SHP77 (cell line): ENCODE measurements at regions not wholly inside any gene's neighbourhood (a gene's known extent, or its start where the extent isn't known, plus 50 kb on each side); places are given as distances from the start of the nearest gene placed in this dataset.
A peak's percentile ranks its signal among the peaks of the same experiment; 100 is the strongest.

Experiments
- DNase-seq, 2 experiments: peaks; one replicate each; lab custom pipeline; 2025; lab: John Stamatoyannopoulos, UW

DNA sequence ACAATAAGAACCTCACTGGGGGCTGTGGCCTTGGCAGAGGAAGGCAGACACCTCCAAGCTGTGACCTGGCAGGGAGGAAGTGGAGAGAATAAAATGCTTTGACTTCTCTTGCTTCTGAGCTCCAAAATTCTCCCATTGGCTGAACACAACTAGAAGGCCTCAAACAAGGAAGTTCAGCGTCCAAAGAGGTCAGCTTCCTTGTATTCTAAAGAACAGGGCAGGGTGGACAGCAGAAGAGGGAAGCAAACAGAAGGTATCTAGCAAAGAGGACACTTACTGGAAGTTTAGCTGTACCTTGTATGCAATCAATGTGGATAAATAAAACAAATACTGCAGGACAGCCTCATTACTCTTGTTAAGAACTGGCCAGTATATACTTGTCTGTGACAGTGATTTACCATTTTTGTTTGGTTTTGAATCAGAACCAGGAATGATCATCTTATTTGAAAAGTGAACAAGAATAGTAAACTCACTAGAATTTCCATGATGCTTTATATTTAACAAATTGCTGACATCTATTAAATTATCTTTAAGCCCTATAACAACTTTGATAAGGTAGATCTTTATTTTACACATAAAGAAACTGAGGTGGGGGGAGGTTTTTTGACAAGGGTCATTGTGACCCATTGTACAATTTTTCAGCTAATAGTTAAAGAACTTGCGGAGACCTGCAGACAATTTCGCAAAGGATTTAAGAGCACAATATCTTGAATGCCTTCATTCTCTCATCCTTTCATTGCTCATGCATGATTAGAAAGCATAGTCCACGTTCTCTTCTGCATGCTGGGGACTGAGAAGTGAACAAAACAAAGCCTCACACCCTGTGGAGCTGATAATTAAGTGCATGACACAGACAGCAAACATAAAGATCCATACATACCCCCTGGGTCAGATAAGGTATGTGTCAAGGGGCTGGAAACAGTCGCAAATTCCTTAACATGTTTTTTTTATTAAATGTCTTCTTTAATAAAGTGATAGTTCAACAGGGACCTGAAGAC lies 1448.0 kb downstream of the AACS start:
- DNase-seq, result no peak

DNA sequence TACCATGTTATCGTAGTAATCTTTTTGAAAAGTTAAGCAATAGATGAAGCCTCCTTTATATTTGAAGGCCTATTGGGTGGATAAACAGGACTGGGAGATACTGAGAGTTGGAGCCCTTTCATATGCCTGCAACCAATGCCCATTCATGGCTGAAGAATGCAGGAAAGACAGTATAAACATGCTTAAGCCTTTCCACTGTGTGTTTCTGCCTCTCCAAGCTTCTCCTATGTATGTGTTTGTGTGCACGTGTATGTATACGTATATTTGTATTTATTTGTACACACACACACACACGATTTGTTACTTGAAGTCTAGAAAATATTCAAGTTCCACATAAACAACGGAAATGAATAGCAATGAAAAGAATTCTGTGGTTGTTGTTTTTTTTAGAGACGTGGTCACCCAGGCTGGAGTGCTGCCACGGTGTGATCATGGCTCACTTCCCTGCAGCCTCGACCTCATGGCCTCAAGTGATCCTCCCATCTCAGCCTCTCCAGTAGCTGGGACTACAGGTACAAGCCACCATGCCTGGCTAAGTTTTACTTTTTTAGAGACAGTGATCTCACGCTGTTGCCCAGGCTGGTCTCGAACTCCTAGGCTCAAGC lies 1453.5 kb downstream of the AACS start:
- DNase-seq, result no peak

DNA sequence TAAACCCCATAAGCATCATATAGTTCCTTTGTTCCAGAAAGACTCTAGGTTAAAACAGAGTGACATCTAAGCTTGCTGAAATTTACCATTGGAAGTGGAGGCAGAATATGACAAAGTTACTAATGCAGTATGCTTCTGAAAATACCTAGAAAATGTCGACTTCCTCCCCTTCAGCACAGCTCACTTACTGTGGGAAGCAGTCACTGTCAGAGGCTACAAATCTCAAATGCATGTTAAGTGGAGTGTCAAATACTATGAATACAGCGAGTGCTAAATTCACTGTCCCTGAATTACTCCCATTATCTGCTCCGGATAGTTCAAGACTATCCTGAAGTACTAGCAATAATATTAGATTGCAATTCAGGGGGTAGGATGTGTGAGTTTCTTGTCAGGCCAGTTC lies 1454.6 kb downstream of the AACS start:
- DNase-seq, result no peak

DNA sequence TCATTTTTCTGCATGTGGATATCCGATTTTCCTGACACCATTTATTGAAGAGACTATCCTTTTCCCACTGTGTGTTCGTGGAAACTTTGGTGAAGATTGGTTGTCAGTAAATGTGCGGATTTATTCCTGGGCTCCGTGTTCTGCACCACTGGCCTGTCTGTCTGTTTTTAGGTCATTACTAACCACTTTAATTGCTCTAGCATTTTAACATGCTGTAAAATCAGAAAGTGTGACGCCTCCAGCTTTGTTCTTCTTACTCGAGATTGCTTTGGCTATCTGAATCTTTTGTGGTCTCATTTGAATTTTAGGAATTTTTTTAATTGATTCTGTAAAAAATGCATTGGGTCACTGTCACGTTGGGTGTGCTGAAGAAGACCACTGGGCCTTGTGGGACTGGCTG lies 1458.7 kb downstream of the AACS start:
- no peak for DNase-seq

DNA sequence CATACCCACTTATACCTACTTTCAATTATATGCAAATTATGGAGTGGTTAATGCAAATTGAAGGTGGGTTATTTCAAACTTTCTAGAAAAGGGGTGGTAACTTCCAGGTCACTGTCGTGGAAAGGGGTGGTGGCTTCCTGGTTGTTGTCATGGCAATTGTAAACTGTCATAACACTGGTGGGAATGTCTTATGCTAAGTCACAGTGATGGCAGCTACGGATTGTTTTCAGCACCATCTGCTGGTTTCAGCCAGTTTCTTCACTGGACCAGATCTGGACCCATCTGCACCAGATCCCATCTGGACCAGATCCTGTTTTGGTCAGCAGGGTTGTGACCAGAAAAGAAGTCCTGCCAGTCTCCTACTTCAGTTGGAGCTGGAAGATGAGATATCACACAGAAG lies 1469.3 kb downstream of the AACS start:
- no peak for DNase-seq

DNA sequence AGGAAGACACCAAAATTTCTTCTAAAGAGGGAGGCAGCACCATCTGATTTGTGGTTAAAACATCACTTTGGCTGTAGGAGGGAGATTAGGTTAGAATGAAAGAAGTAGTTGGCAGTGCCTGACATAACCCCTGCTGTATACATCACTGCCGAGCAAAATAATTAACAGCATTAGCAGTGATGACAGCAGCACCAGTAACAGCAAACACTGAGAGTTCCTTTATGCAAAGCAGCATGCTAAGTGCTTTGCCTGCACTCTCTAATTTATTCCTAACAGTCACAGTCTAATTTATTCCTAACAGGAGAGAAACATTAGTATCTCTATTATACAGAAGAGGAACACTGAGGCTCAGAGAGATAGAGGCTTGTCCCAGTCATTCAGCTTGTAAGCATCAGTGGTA lies 1469.7 kb downstream of the AACS start:
- DNase-seq, result no peak

DNA sequence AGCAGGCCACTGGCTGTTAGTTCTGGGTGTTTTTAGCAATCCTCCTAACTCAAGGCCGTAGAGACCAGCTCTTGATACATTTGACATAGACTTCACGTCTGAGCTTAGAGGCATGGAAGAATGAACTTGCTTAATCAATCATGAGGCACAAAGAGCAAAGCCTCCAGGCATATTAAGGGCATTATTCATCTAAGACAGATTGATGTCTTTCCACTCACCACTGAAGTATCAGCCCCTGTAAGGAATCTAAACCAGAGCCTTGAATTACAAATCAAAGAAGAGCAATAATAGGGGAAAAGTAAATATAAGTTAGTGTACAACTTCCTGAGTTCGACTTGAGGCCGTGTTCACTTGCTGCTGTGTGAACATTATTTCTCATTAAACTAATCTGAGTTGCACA lies 1470.7 kb downstream of the AACS start:
- no peak for DNase-seq

DNA sequence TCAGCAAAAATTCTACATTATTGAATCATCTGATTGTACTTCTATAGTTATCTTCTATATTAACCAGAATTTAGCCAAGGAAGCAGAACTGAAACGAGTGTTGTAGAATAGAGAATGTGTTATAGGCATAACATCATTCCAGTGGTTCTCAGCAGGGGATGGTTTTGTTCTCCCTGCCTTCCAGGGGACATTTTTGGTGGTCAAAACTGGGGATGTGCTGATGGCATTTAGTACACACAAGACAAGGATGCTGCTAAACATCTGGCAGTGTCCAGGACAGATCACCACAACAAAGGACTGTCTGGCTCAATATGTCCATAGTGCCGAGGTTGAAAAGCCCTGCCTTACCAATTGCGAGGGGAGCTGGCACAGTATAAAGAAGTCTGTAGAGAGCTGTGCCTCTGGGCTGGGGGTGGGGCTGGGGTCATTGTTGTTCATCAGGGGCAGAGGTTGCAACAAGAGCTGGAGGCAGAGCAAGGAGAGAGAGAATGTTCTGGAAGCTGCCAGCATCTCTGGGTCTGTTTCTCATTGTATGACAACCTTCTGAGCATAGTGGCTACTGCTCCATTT lies 1472.8 kb downstream of the AACS start:
- no peak for DNase-seq

DNA sequence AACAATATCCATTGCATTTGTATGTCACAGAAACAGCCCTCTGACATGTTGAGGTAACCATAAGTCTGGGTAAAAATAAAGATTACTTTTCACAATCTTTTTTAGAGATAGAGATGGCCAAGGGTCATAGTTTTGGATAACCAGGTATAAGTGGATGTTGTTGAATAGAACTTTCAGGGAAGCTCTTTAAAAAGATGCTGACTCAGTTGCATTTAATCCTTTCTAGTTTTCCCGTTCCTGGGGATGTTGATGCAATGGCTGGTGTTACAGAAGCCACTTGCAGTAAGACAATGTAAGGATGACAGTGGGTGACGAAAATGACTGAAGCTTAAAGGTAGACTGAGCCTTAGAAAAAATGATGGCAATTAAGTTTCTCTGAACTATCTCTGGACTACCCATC lies 1473.7 kb downstream of the AACS start:
- DNase-seq, result no peak

DNA sequence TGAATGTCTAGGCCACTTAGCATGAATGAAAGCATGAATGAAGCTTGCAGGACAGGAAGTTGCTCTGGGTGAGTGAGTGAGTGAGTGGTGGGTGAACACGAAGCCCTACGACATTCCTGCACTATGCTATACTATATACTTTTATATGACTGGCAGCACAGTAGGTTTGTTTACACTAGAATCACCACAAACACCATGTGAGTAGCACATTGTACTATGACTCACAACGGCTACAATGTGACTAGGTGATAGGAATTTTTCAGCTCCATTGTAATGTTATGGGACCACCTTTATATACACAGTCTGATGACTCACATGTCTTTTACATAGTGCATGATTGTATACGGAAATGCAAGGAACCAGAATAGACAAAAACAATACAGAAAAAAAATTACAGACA lies 1480.2 kb downstream of the AACS start:
- no peak for DNase-seq

DNA sequence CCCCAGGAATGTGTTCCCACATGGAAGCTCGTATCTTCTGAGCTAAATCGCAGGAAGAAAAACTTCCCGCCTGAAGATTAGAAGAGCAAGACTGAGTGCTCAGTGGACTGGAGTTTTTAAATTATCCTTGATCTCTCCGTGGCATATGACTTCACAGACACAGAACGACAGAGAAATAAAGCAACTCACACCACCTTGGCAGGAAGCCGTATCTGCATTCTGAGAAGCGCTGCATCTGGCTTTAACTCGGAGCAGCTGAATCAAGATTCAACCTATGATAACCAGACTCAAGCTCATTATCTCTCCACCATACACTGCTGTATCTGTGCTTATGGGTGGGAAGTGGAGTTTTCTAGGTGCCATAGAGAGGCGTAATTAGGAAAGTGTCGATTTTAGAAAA lies 1482.7 kb downstream of the AACS start:
- no peak for DNase-seq

DNA sequence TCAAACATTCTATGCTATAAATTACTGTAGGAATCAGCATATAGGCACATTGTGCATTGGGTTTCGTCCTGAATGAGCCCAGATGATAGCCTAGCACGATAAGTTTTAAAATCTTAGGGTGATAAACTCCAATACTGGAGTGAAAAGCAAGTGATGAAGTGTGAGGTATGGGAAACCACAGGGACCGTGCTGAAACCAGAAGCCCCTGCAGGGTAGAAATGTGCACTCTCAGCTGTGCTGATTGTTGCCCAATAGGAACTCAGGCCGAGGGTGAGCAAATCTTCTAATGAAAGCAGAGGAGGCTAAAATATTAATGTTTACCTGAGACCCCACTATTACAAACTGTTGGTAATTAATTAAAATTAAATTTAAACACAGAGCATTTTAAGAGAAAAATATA lies 1486.6 kb downstream of the AACS start:
- DNase-seq, result no peak

DNA sequence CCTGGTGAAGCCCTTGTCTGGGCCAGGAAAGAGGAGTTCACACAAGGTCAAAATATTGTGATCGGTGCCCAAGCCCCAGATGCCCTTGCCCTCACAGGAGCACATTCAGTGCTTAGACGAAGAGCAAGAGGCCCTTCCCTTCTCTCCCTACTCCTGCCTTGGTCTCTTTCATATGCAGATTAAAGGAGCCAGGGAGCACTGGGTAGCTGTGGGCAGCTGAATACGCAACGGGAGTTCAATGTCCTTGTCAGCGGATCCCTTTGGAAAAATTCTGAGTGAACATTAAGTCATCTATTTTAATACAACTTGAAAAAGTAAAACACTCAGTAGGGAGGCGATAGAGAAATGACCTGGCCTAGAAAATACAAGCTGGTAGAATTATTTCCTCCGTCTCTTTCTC lies 1489.4 kb downstream of the AACS start:
- DNase-seq, result peak; percentile 57 to 61

DNA sequence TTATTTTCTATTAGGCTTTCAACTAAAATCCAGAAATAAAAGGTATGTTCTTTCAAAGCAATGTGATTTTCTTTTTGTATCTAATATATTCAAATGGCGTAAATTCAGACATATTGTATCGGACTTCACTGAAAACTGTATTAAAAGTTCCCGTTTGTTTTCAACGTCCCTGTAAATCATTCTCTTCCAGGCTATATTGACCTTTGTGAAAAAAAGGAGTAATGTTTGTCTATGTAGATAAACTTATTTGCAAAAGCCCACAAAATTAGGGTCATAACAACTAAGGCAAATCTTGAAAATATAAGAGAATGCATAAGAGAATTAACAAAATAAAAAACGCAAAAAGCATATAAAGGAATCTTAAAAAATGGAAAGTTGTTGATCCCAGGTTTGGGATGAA lies 1492.4 kb downstream of the AACS start:
- DNase-seq, result no peak

DNA sequence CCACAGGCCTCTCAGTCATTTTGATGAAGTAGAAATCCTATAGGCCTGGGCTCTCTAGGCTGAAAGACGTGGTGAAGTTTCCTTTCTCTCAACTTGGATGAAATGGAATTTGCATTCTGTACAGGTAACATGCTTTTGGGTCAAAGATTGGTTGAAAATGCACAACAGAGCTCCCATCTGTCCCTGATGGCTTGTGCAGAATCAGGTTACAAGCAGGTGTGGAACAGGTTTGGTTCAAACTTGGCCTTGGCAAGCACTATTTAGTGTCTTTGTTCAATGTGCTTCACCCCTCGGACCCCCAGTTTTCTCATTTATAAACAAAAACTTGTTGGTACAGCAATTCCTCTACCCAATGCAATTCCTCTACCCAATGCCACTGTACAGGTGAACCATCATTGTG lies 1493.0 kb downstream of the AACS start:
- DNase-seq, result no peak

DNA sequence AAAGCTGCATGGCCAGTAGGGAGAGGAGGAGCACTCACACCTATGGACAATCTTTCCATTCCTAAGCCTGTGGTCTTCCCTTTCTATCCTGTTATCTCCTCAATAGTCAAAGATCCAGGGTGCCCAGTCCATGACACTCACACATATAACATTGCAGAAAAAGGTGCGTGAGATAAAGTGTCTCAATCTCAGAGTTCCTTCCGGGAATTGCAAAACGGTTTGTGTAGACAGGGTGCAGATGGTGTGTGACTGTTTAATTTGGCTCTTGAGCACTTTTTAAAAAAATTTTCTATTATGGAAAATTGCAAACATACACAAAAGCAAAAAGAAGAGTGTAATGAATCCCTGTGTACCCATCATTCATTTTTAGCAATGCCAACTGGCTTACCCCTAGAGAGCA lies 1493.6 kb downstream of the AACS start:
- peak; percentile 23 to 68 for DNase-seq

DNA sequence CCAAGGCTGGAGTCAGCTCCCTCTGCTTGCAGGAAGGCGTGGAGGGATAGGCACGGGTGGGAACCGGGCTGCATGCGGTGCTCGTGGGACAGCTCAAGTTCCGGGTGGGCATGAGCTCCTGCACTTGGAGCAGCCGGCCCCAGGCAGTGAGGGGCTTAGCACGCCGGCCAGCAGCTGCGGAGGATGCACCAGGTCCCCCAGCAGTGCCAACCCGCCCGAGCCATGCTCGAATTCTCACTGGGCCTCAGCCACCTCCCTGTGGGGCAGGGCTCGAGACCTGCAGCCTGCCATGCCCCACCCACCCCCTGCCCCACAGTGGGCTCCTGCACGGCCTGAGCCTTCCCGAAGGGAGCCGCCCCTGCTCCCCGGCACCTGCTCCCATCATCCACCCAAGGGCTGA lies 1501.8 kb downstream of the AACS start:
- no peak for DNase-seq

DNA sequence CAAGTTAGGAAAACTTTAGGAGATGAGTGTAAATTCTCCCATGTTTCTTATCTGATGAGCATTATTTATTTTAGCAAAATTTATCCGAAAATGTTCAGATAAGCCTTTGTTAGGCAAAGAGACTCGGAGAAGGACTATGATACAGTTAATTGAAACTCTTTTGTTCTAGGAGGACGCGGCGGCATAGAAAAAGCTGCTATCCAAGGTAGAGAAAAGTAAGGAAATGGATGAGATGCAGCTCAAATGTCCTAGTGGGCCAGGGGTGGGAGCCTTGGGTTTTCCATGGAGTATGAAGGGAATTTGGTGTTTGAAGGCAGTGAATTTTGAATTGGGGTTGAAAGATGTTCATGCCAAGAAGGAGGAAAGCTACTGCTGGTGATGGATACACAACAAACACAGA lies 1504.5 kb downstream of the AACS start:
- DNase-seq, result no peak

DNA sequence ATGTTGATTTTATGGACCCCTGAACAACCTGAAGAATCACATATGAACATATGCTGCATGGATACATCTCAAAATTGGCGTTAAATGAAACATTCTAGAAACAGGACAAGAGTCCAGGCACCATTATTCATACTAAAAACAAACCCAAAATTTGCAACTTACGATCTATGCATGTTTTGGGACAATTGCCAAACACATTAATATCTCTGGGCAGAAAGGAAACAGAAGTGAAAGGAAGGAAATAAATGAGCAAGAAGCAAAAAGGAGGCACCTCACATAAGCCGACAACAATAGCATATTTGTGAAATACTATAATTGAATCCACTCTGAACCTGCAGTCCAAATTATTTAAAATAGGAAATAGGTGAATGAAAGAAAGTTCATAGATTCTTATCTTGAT lies 1505.3 kb downstream of the AACS start:
- DNase-seq, result no peak

DNA sequence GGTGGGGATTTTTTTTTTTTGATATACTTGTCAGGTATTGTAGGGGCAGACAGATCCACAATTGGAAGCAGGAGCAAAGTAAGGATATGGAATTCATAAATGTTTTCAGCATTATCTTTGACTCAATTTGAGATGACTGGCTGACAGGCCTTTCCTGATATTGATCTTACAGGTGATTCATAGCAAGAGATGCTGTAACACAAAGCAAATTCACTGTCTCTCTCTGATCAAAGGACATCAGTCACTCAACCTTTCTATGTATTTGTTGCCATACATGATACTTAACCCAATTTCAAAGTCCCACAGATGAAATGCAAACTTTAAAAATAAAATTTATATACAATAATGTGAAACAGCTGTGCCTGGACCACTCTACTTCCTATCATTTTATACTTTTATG lies 1506.9 kb downstream of the AACS start:
- DNase-seq, result no peak

DNA sequence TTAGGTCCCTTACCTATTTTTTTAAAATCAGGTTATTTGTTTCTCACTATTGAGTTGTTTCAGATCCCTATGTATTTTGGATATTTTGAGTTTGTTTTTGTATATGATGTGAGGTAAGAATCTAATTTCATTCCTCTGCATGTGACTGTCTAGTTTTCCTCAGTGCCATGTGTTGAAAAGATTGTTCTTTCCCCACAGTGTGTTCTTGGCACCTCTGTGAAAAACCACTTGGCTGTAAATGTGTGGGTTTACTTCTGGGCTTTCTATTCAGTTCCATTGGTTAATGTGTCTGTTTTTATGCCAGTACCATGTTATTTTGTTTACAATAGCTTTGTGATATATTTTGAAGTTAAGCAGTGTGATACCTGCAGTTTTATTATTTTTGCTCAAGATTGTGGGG lies 1516.4 kb downstream of the AACS start:
- DNase-seq, result no peak

DNA sequence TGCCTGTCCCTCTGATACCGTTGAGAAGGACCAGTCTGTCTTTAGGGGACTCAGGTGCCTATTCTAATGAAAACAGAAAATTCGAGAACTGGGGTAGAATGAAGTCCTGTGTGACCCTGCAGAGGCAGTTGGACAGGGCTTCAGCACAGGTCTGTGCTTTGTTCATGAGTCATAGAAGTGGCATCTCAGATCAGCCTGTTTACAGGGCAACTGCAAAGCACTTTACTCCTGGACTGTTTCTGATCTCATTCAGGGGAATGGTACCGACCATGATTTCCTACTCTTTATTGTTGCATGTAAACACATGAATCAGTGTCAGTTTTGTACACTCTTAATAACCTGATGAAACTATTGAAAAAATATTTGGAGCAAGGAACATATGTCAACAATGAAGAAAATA lies 1517.0 kb downstream of the AACS start:
- DNase-seq, result no peak

DNA sequence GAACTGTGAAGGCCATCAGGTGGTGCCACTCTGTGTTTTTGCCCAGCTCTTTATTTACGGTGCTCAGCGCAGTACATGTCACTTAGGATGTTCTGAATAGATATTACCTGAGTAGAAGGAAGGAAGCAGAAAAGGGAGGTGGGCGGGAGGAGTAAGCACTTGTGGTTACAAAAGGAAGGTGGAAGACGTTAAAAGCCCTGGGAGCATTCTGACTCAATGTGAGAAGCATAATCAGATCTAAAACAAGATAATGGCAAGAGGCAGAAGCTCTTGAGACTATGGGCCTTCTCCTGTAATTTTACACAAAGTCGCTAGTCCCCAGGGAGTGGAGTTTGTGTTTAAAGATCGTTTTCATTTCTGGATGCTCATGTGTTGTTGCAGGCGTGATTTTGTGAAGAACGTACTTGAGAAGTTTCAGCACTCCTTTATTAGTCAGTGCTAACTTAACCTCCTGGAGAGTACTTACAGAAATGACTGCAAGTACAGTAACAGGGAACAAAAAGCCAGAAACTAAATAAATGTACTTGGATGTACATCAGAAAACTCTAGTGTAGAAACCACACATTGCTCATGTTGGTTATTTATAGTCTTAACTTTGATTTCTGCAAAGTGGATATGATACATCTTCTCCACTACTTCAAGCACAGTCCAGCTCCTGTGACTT lies 1523.5 kb downstream of the AACS start:
- DNase-seq, result no peak
